HG03575 (cell line): ENCODE measurements at regions not wholly inside any gene's neighbourhood (a gene's known extent, or its start where the extent isn't known, plus 50 kb on each side); places are given as distances from the start of the nearest gene placed in this dataset.

Experiments used
- ATAC-seq: cut with Tn5 transposase; IDR thresholded peaks from one replicate; pipeline ENCODE4 v1.9.1; 2021; ENCODE audit not compliant: unreplicated experiment, insufficient number of reproducible peaks, low FRiP score; ENCODE audit errors: extremely low read depth

- no peak for ATAC-seq
These were observed 916.0 kb downstream of the FSTL5 start for GRCh38 chr4:161247831-161248230.

- ATAC-seq, result no peak
These were observed 925.8 kb downstream of the FSTL5 start for GRCh38 chr4:161238033-161238432.

- ATAC-seq, result no peak
These were observed 926.3 kb downstream of the FSTL5 start for GRCh38 chr4:161237495-161237894.

GRCh38 chr4:161225327-161225726 is 938.5 kb downstream of the FSTL5 start:
- no peak for ATAC-seq

GRCh38 chr4:161222889-161223288 is 940.9 kb downstream of the FSTL5 start:
- no peak for ATAC-seq

- no peak for ATAC-seq
These were observed 955.2 kb downstream of the FSTL5 start for GRCh38 chr4:161208564-161208963.

GRCh38 chr4:161206528-161207080 is 957.2 kb downstream of the FSTL5 start:
- no peak for ATAC-seq

GRCh38 chr4:161203865-161204264 is 959.9 kb downstream of the FSTL5 start:
- no peak for ATAC-seq

- ATAC-seq, result no peak
These were observed 965.9 kb downstream of the FSTL5 start for GRCh38 chr4:161197912-161198311.

- ATAC-seq, result no peak
These were observed 966.3 kb downstream of the FSTL5 start for GRCh38 chr4:161197474-161197873.

- no peak for ATAC-seq
These were observed 974.3 kb downstream of the FSTL5 start for GRCh38 chr4:161189286-161190134.

- ATAC-seq, result no peak
These were observed 975.2 kb downstream of the FSTL5 start for GRCh38 chr4:161188578-161188977.

- ATAC-seq, result no peak
These were observed 976.2 kb downstream of the FSTL5 start for GRCh38 chr4:161187569-161187968.

GRCh38 chr4:161186750-161187149 is 977.0 kb downstream of the FSTL5 start:
- ATAC-seq, result no peak

GRCh38 chr4:161186012-161186411 is 977.8 kb downstream of the FSTL5 start:
- ATAC-seq, result no peak

GRCh38 chr4:161183729-161184128 is 980.1 kb downstream of the FSTL5 start:
- ATAC-seq, result no peak

GRCh38 chr4:161182913-161183312 is 980.9 kb downstream of the FSTL5 start:
- ATAC-seq, result no peak

GRCh38 chr4:161178310-161178709 is 985.5 kb downstream of the FSTL5 start:
- ATAC-seq, result no peak

GRCh38 chr4:161172396-161173026 is 991.3 kb downstream of the FSTL5 start:
- ATAC-seq, result no peak

GRCh38 chr4:161167539-161167938 is 996.3 kb downstream of the FSTL5 start:
- no peak for ATAC-seq
